GM13977 (cell line): ENCODE measurements at regions not wholly inside any gene's neighbourhood (a gene's known extent, or its start where the extent isn't known, plus 50 kb on each side); places are given as distances from the start of the nearest gene placed in this dataset.

Experiments used
- DNase-seq: peaks from one replicate; pipeline ENCODE4 v3.0.0; 2012; ENCODE audit warnings: low spot score
- in situ Hi-C: fragments of 300-500 bp; cut with MboI; formaldehyde crosslinking; loops from one replicate; pipeline ENCODE4 v1.12.0; 2022; ENCODE audit warnings: low sequenced_read_pairs, low pct_unique_long_range_greater_than_20kb, mixed read lengths, inconsistent platforms; ENCODE audit not compliant: unreplicated experiment
- TF ChIP-seq, protein P1 (sequence below): IDR thresholded peaks from 2 replicates; pipeline ENCODE4 v1.5.1; 2012; ENCODE audit warnings: mild to moderate bottlenecking, control low read depth; ENCODE audit not compliant: insufficient read depth; ENCODE audit errors: extremely low read depth, missing control alignments

DNA sequence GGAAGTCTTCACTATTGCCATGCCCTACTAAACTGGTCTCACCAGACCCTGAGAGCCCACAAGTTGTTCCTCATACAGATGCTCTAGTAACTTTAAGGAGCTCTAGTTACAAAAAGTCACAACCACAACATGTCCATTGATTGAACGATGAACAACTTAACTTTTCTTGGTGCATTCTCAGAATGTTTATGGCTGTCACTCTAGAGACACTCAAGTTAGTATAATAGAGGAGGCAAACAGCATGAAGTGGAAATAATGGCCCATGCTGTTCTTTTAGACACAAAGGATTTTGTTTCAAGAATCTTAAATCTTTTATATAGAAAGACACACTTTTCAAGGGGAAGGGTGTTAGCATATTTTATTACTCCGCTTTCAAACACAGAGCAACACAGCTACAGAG, 934.4 kb downstream of the HACE1 start:
- DNase-seq: no peak
- in situ Hi-C loops: no loop called here
- TF ChIP-seq, protein P1, sequence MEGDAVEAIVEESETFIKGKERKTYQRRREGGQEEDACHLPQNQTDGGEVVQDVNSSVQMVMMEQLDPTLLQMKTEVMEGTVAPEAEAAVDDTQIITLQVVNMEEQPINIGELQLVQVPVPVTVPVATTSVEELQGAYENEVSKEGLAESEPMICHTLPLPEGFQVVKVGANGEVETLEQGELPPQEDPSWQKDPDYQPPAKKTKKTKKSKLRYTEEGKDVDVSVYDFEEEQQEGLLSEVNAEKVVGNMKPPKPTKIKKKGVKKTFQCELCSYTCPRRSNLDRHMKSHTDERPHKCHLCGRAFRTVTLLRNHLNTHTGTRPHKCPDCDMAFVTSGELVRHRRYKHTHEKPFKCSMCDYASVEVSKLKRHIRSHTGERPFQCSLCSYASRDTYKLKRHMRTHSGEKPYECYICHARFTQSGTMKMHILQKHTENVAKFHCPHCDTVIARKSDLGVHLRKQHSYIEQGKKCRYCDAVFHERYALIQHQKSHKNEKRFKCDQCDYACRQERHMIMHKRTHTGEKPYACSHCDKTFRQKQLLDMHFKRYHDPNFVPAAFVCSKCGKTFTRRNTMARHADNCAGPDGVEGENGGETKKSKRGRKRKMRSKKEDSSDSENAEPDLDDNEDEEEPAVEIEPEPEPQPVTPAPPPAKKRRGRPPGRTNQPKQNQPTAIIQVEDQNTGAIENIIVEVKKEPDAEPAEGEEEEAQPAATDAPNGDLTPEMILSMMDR: no peak

DNA sequence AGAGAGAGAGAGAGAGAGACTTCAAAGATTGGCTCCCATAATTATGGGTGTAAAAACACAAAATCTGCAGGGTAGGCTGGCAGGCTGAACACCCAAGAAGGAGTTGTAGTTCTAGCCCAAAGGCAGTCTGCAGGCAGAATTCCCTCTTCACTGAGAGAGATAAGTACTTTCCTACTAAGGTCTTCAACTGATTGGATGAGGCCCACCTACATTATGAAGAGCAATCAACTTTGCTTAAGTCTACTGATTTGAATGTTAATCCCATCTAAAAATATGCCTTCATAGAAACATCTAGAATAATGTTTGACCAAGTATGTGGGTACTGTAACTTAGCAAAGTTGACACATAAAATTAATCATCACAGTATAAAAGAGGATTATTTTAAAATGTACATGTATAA, 949.7 kb downstream of the HACE1 start:
- in situ Hi-C loops: no loop called here
- DNase-seq: no peak
- TF ChIP-seq, protein P1: no peak

DNA sequence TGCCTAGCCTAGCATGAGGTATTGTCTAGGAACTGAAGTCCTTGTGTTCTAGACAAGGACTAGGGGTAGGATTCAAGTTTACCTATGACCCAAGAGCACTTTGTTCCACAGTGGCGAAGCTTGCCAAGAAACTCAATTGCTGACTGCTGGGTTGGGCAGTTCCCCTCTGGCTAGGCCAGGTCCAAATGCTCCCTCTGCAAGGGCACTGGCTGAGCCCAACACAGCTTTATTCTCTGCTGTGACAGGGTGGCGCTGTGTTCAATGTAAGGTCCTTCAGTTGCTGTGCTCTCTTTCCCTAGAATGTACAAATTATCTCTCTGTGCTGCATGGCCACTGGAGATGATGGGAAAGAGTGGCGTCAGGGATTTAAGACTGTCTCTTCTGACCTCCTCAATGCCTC, 950.8 kb downstream of the HACE1 start:
- in situ Hi-C loops: no loop called here
- TF ChIP-seq, protein P1: no peak
- no peak for DNase-seq

DNA sequence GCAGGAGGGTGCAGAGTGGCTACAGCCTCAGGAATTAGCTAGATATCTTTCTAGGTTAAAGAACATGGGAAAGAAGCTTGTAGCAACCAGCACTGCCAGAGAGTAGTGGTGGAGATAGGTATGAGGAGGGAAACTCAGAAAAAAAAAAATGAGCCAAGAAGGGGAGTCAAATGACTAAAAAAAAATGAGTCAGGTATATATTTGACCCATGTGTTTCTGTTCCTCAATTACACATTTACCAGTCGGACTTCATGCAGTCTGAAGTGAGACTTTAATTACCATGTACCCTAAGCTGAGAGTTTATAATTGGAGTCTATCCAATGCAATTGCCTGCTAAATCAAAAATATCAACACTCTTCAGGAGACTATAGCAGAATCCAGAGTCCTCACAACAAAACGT, 964.6 kb downstream of the HACE1 start:
- DNase-seq: no peak
- in situ Hi-C loops: no loop called here
- TF ChIP-seq, protein P1: no peak

DNA sequence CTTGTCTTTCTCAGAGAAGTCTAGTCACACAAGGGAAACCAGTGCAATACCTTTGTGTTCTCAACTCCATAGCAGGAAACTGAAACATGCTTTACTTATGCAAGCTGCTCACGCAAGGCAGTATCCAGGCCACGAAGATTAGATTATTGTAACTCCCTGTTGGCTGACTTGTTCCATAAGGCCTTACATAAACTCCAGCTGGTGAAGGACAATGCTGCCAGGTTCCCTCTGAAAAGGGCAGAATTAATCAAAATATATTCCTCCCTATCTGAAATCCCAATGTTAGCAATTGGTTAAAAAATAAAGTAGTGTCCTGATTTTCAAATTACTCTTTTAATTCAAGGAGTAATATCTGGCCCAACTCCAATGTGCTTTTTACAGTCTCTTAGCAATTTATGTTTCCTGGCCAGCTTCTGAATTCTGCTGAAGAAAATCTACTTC, 966.6 kb downstream of the HACE1 start:
- in situ Hi-C loops: no loop called here
- DNase-seq: no peak
- TF ChIP-seq, protein P1: no peak

DNA sequence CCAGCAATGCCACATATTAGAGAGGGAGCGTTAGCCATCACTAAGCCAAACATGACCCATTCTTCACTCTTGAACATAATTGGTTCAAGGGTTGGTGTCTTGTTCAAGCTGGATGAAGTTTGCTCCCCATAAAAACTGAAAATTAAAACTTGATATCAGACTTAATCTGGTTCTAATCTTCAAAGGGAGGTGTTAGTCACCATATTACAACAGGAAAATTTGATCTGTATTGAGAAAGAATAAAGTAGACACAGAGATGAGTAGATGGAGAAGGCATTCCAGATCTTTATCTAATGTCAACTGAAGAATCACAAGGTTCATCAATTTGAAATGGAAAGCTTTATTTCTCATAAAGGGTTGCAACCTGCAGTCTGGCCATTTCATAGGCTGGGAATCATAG, 972.8 kb downstream of the HACE1 start:
- TF ChIP-seq, protein P1: no peak
- DNase-seq: no peak
- in situ Hi-C loops: no loop called here

DNA sequence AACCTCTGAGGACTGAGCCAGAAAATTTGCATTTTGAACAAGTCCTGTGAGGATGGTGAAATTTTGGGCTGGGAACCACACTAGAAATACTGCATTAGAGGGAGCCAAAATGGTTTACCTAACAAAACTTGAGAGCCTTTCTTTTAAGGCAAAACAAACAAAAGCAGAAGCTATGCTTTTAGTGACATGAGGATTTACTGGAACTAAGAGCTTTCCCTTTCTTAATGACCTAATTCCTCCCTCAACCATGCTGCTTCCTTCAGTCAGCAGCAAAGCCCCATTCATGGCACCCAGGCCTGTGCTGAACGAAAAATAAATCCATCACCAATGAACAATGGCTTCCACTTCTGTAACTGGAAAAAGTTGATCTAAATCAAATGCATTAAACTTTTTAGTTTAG, 974.3 kb downstream of the HACE1 start:
- in situ Hi-C loops: no loop called here
- DNase-seq: no peak
- TF ChIP-seq, protein P1: no peak
